ENCODE measurements at regions not wholly inside any gene's neighbourhood (a gene's known extent, or its start where the extent isn't known, plus 50 kb on each side); places are given as distances from the start of the nearest gene placed in this dataset.
"Not testable (repeated sequence)": the region's sequence is repeated elsewhere in the genome, so short reads cannot be mapped to it uniquely, and the experiment has no call there.

GRCh38 chr20:63145156-63145555 lies 70.8 kb downstream of the YTHDF1 start:
- DNase-seq: no peak

GRCh38 chr20:63142933-63143332 lies 73.0 kb downstream of the YTHDF1 start:
- no peak for DNase-seq

DNA sequence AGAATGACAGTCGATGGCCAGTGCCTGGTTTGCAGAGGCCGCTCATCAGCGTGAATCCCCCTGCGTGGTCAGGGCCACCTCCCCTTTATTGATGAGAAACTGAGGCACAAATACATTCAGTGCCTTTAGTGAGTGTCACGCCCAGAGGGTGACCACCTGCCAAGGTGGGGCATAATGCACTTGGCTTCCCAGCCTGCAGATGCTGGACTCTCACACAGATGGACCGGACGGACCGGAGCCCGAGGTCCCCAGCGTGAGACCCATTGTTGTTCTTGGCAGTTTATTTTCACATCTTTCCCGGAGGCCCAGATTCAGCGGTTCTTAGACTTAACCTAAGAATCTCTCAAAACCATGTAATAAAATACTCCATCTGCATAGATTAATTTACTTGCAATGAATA lies 74.4 kb downstream of the YTHDF1 start:
- DNase-seq: no peak

DNA sequence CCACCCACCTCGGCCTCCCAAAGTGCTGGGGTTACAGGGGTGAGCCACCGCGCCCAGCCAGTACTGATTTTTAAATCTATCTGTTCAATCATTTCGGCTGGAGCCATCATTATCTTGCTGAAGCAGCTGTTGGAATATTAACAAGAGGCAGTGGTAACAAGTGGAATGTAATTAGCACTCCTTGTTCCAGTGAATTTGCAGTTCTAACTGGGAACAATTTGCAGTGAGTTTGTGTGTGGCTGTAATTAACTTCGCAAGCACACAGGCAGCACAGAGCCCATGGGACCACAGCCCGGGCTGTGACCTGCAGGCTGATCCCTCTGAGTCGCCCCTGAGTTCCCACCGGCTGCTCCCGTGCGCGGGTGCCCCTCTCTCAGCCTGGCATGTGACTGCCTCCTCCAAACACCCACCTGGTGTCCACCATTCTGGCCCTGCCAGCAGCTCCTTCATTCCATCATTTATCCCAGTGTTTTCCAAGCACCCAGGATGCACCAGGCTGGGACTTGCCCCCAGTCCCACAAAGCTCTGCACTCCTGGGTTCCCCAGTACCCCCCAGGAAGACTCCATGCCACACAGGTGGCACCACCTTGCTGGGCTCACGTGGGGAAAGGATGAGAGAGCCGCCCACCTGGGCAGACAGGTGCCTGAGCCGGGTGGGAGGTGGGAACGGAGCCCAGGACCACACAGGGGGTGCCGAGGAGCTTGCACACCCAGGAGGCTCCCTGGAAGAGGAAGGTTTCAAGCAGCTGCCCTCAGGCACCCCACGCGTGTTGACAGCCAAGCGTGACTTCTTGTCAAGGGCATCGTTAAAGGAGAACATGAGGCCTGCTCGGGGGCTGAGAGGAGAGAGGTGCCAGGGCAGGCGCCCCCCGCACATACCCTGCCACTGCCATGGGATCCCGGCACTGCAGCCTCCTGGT lies 75.2 kb downstream of the YTHDF1 start:
- DNase-seq: no peak

- DNase-seq: no peak
These were observed 76.1 kb downstream of the YTHDF1 start for GRCh38 chr20:63139837-63140236.

GRCh38 chr20:63139356-63139755 lies 76.6 kb downstream of the YTHDF1 start:
- no peak for DNase-seq

DNA sequence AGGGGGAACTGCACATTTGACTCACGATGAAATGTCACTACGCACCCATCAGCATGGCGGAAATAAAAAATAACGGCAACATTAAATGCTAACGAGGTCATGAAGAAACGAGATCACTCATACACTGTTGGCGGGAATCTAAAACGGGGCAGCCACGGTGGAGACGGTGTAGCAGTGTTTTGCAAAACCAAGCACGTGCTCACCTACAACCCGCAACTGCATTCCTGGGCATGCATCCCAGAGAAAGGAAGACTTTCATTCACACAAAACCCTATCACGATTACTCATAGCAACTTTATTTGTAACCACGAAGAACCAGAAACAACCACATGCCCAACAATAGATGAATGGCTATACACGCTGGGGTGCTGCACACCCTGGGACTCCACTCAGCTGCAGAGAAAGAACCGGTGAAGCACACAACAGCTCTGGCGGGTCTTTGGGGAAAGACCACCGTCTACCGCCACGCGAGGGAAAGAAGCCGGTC lies 77.0 kb downstream of the YTHDF1 start:
- DNase-seq: no peak

GRCh38 chr20:63137851-63138415 lies 78.0 kb downstream of the YTHDF1 start:
- no peak for DNase-seq

DNA sequence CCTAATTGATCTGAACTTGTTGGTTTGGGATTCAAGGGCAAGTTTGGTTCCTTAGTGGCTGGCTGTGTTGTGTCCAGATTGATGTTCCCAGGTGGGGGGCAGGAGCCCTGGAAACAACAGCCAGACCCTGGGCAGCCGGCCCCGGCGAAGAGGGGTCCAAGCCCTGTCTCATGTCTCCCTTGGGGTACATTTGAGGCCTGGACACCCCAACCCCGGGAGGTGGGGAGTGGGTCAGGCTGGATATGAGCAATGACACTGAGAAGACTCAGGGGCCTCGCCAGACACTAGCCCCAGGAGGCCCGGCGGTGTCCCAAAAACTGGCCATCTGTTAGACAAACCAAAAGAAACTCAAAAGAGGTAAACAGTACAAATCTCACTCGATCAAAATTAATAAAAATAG lies 79.6 kb downstream of the YTHDF1 start:
- no peak for DNase-seq

DNA sequence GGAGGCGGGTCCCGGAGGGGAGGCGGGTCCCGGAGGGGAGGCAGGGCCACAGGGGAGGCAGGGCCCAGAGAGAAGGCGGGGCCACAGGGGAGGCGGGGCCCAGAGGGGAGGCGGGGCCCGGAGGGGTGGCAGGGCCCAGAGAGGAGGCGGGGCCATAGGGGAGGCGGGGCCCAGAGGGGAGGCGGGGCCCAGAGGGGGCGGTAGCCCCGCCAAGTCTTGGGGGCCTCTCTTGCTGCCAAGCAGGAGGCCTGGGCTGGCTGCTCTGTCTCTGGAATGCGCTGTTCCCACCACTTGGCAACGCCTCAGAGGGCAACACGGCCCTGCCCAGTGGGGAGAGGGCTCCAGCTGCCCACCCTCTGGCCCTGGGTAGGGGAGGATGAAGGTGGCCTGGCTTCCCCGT lies 80.5 kb downstream of the YTHDF1 start:
- no peak for DNase-seq

DNA sequence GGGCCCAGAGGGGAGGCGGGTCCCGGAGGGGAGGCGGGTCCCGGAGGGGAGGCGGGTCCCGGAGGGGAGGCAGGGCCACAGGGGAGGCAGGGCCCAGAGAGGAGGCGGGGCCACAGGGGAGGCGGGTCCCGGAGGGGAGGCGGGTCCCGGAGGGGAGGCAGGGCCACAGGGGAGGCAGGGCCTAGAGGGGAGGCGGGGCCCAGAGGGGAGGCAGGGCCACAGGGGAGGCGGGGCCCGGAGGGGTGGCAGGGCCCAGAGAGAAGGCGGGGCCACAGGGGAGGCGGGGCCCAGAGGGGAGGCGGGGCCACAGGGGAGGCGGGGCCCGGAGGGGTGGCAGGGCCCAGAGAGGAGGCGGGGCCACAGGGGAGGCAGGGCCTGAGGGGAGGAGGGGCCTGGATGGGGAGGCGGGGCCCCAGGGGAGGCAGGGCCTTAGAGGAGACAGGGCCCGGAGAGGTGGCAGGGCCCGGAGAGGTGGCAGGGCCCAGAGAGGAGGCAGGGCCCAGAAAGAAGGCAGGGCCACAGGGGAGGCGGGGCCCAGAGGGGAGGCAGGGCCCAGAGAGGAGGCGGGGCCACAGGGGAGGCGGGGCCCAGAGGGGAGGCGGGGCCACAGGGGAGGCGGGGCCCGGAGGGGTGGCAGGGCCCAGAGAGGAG lies 81.1 kb downstream of the YTHDF1 start:
- DNase-seq: not testable (repeated sequence)

GRCh38 chr20:63134201-63134612 lies 81.7 kb downstream of the YTHDF1 start:
- no peak for DNase-seq

GRCh38 chr20:63133481-63134091 lies 82.3 kb downstream of the YTHDF1 start:
- DNase-seq: no peak

GRCh38 chr20:63132715-63133471 lies 83.0 kb downstream of the YTHDF1 start:
- no peak for DNase-seq

DNA sequence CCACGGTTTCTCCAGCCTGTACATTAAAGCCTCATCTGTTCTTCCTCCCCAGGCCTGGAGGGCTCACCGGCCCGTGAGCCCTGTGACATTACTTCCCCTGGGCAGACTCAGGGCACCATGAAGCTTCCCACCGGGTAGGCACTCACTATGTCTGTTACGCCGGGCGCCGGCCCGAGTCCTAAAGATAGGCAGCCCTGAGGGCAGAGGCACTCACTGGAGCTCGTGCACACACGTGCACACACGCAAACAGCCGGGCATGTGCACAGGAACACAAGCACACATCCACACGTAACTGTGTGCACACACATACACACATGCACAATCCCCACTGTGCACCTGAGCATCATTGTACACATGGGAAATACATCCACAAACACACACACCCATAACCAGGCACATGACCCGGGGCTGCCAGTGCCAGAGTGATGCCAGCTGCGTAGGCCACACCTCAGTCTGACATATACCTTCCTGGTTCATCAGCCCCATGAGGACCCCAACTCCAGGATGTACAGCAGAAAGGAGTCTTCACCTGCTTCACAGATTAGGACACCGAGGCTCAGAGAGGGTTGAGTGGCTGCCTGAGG lies 83.7 kb downstream of the YTHDF1 start:
- DNase-seq: no peak

- no peak for DNase-seq
These were observed 85.0 kb downstream of the YTHDF1 start for GRCh38 chr20:63130658-63131577.

DNA sequence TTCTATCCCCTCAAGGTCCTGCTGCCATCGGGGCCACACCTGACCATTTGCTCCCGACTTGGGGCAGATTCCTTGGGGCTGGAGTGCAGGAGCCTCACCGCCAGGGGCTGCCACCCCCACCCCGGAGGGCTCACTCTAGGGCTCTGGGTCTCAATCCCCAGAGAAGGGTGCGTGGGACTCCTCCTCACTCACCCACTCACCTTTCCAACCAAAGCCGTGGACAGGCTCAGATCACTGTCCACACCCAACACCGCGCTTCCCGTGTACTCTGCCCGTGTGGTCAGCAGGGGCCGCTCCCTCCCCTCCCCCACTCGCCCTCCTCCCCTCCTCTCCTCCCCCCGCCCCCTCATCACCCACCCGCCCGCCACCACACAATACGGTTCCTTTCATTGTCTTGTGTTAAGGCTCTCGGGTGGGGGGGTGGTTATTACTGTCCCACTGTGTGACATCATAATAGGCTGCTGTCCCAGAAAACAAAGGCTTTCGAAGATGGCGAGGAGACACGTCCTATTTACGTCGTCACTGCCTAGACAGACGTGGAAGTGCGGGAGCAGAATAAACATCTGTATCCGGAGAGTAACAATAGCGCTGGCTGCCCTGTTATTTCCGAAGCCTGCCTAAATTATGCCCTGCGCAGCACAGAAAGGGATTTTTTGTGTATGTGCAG lies 85.8 kb downstream of the YTHDF1 start:
- DNase-seq: no peak

- DNase-seq: no peak
These were observed 86.5 kb downstream of the YTHDF1 start for GRCh38 chr20:63129376-63129965.

DNA sequence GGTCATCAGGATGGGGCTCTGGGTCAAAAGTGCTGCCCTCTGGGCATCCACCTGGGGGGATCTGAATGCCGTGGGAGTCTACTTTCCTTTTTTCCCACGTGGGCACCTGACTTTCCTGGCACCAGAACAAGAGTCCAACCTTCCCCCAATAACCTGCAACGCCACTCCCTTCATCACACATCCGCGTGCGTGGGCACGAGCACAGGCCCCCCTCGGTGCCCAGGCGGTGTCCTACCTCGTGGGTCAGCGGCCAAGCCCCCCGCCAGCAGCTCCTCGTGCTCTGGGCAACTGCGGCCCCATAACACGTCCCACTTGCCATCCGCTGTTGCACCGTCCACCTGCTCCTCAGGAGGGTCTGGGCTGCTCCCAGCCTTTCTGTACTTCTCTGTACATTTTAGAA lies 87.0 kb downstream of the YTHDF1 start:
- DNase-seq: no peak

GRCh38 chr20:63128367-63128766 lies 87.6 kb downstream of the YTHDF1 start:
- no peak for DNase-seq

All from suppressor macrophage treated with lipopolysaccharide for 4 hours (primary cell).